GM06990 (cell line): ENCODE measurements at regions not wholly inside any gene's neighbourhood (a gene's known extent, or its start where the extent isn't known, plus 50 kb on each side); places are given as distances from the start of the nearest gene placed in this dataset.
"Not testable (repeated sequence)": the region's sequence is repeated elsewhere in the genome, so short reads cannot be mapped to it uniquely, and the experiment has no call there.

ENCODE experiments used
- DNase-seq: peaks from one replicate; pipeline ENCODE4 v3.0.0-alpha.2; 2011; ENCODE audit not compliant: insufficient read length; ENCODE audit errors: extremely low read depth
- H3K27me3 ChIP-seq: replicated peaks from 2 replicates; pipeline ENCODE4 v1.6.0; 2011; ENCODE audit warnings: low read length; ENCODE audit not compliant: control insufficient read depth, insufficient read depth
- H3K36me3 ChIP-seq: 2 replicates; pipeline ENCODE4 v1.5.1; 2011; ENCODE audit warnings: low read length; ENCODE audit not compliant: control insufficient read depth, insufficient read depth
- H3K4me3 ChIP-seq: replicated peaks from 2 replicates; pipeline ENCODE4 v1.5.1; 2011; ENCODE audit warnings: low read depth, mild to moderate bottlenecking, control low read depth, low read length
- CTCF ChIP-seq: IDR thresholded peaks from 2 replicates; pipeline ENCODE4 v1.5.1; 2011; ENCODE audit warnings: low read length, control low read depth, mild to moderate bottlenecking, inconsistent platforms; ENCODE audit not compliant: insufficient read depth, poor library complexity, severe bottlenecking

- H3K36me3 ChIP-seq, result not testable (repeated sequence)
Measured at GRCh38 chr9:42239445-42240260, 56.2 kb downstream of the SPATA31A6 start.

GRCh38 chr9:42240261-42240579 lies 56.8 kb downstream of the SPATA31A6 start:
- not testable (repeated sequence) for H3K4me3 ChIP-seq, H3K27me3 ChIP-seq, DNase-seq, H3K36me3 ChIP-seq

More at GRCh38 chr9:42239445-42240260, 56.2 kb downstream of the SPATA31A6 start:
- not testable (repeated sequence) for DNase-seq, H3K4me3 ChIP-seq, H3K27me3 ChIP-seq

- H3K27me3 ChIP-seq, H3K4me3 ChIP-seq, H3K36me3 ChIP-seq, DNase-seq: not testable (repeated sequence)
Measured at GRCh38 chr9:42243211-42243610, 59.8 kb downstream of the SPATA31A6 start.

- H3K27me3 ChIP-seq, DNase-seq, H3K36me3 ChIP-seq, H3K4me3 ChIP-seq: not testable (repeated sequence)
Measured at GRCh38 chr9:42243822-42244221, 60.4 kb downstream of the SPATA31A6 start.

- not testable (repeated sequence) for H3K36me3 ChIP-seq, H3K4me3 ChIP-seq, DNase-seq, H3K27me3 ChIP-seq
Measured at GRCh38 chr9:42268729-42269128, 85.3 kb downstream of the SPATA31A6 start.

GRCh38 chr9:42269171-42269570 lies 85.7 kb downstream of the SPATA31A6 start:
- DNase-seq, H3K27me3 ChIP-seq, H3K4me3 ChIP-seq, H3K36me3 ChIP-seq: not testable (repeated sequence)

- H3K36me3 ChIP-seq, H3K4me3 ChIP-seq, H3K27me3 ChIP-seq, DNase-seq: not testable (repeated sequence)
Measured at GRCh38 chr9:42273191-42273590, 89.7 kb downstream of the SPATA31A6 start.

GRCh38 chr9:42275141-42275540 lies 91.7 kb downstream of the SPATA31A6 start:
- H3K4me3 ChIP-seq, result no peak overlapping the region
- no peak for DNase-seq
- no peaks in the 10 kb centered on the region for H3K27me3 ChIP-seq
- TF ChIP-seq CTCF, result no peak
- H3K36me3 ChIP-seq, result no peaks in the 10 kb centered on the region

GRCh38 chr9:42282531-42283178 lies 99.2 kb downstream of the SPATA31A6 start:
- H3K27me3 ChIP-seq, DNase-seq, H3K4me3 ChIP-seq, H3K36me3 ChIP-seq: not testable (repeated sequence)

- not testable (repeated sequence) for H3K36me3 ChIP-seq, H3K27me3 ChIP-seq, H3K4me3 ChIP-seq, DNase-seq
Measured at GRCh38 chr9:42283179-42283543, 99.7 kb downstream of the SPATA31A6 start.

- not testable (repeated sequence) for H3K27me3 ChIP-seq, DNase-seq, H3K36me3 ChIP-seq, H3K4me3 ChIP-seq
Measured at GRCh38 chr9:42286145-42286845, 102.8 kb downstream of the SPATA31A6 start.

- H3K36me3 ChIP-seq, H3K4me3 ChIP-seq, DNase-seq, H3K27me3 ChIP-seq: not testable (repeated sequence)
Measured at GRCh38 chr9:42288002-42288864, 104.8 kb downstream of the SPATA31A6 start.
